DND-41 (cell line): ENCODE measurements at regions not wholly inside any gene's neighbourhood (a gene's known extent, or its start where the extent isn't known, plus 50 kb on each side); places are given as distances from the start of the nearest gene placed in this dataset.

Experiments used
- ATAC-seq: fragments of 200-7000 bp; cut with Tn5 transposase; 3 replicates; pipeline ENCODE4 v1.9.1; 2021; ENCODE audit warnings: low read depth; ENCODE audit not compliant: insufficient read depth
- DNase-seq: peaks from one replicate; pipeline ENCODE4 v3.0.0-alpha.2; 2020
- H2AFZ ChIP-seq: 2 replicates; pipeline ENCODE4 v1.6.0; 2012; ENCODE audit warnings: low read depth, low read length
- H3K27ac ChIP-seq: 2 replicates; pipeline ENCODE4 v1.5.1; 2012; ENCODE audit warnings: low read length, inconsistent platforms
- H3K27me3 ChIP-seq: fragments of 200-600 bp; sonication (generic); 2 replicates; pipeline ENCODE4 v1.6.0; 2012; ENCODE audit warnings: low read length, mild to moderate bottlenecking, inconsistent platforms; ENCODE audit not compliant: insufficient read depth, poor library complexity
- H3K36me3 ChIP-seq: 2 replicates; pipeline ENCODE4 v1.5.1; 2012; ENCODE audit warnings: low read length, inconsistent platforms; ENCODE audit not compliant: insufficient read depth
- H3K4me1 ChIP-seq: 2 replicates; pipeline ENCODE4 v1.5.1; 2012; ENCODE audit warnings: mild to moderate bottlenecking, low read length; ENCODE audit not compliant: insufficient read depth
- H3K4me2 ChIP-seq: 2 replicates; pipeline ENCODE4 v1.6.0; 2012; ENCODE audit warnings: mild to moderate bottlenecking, moderate library complexity, low read length, inconsistent platforms; ENCODE audit not compliant: insufficient read depth
- H3K4me3 ChIP-seq, 2 experiments: fragments of 200-600 bp in 1 of 2; shearing (Covaris generic) in 1 of 2; 2 replicates each; pipeline ENCODE4 v1.5.1; 2012 to 2016; ENCODE audit warnings: inconsistent platforms in 2 of 2, low read length in 2 of 2, mild to moderate bottlenecking in 2 of 2, low read depth in 1 of 2, moderate library complexity in 1 of 2
- H3K79me2 ChIP-seq: 2 replicates; pipeline ENCODE4 v1.6.0; 2012; ENCODE audit warnings: low read length, inconsistent platforms; ENCODE audit not compliant: insufficient read depth
- H3K9ac ChIP-seq: 2 replicates; pipeline ENCODE4 v1.6.0; 2012; ENCODE audit warnings: low read depth, mild to moderate bottlenecking, inconsistent platforms, low read length, moderate library complexity
- H3K9me3 ChIP-seq: 2 replicates; pipeline ENCODE4 v1.5.1; 2012; ENCODE audit warnings: low read length, moderate library complexity, mild to moderate bottlenecking, inconsistent platforms; ENCODE audit not compliant: insufficient read depth, severe bottlenecking
- H4K20me1 ChIP-seq: 2 replicates; pipeline ENCODE4 v1.6.0; 2012; ENCODE audit warnings: low read length; ENCODE audit not compliant: insufficient read depth
- CTCF ChIP-seq: IDR thresholded peaks from 2 replicates; pipeline ENCODE4 v1.5.1; 2012; ENCODE audit warnings: borderline replicate concordance, low read length, moderate library complexity, mild to moderate bottlenecking; ENCODE audit not compliant: poor library complexity, severe bottlenecking; ENCODE audit errors: extremely low read depth
- EZH2 ChIP-seq: IDR thresholded peaks from 3 replicates; pipeline ENCODE4 v1.6.1; 2012; ENCODE audit warnings: borderline replicate concordance, low read depth, mild to moderate bottlenecking, moderate library complexity, low read length, inconsistent platforms; ENCODE audit not compliant: severe bottlenecking

GRCh38 chr5:71891856-71892255, 172.8 kb downstream of the CARTPT start:
- Histone ChIP-seq H3K79me2 (no peaks in the 10 kb centered on the region), H3K4me1 (no peaks in the 10 kb centered on the region), H4K20me1 (no peaks in the 10 kb centered on the region), H2AFZ (no peak overlapping the region), H3K4me3 (no peak overlapping the region), H3K36me3 (no peaks in the 10 kb centered on the region), H3K27me3 (no peaks in the 10 kb centered on the region), H3K9ac (no peak overlapping the region), H3K4me2 (no peak overlapping the region), H3K27ac (no peak overlapping the region), H3K9me3 (no peaks in the 10 kb centered on the region)
- no peak for DNase-seq
- TF ChIP-seq CTCF, result no peak
- no peak for TF ChIP-seq EZH2
- no peak for ATAC-seq

GRCh38 chr5:71892641-71893365, 173.7 kb downstream of the CARTPT start:
- Histone ChIP-seq H3K4me3 (no peak overlapping the region), H3K9me3 (no peaks in the 10 kb centered on the region), H3K4me1 (no peaks in the 10 kb centered on the region), H4K20me1 (no peaks in the 10 kb centered on the region), H3K4me2 (no peak overlapping the region), H3K27me3 (no peaks in the 10 kb centered on the region), H2AFZ (no peak overlapping the region), H3K36me3 (no peaks in the 10 kb centered on the region), H3K27ac (no peak overlapping the region), H3K79me2 (no peaks in the 10 kb centered on the region), H3K9ac (no peak overlapping the region)
- ATAC-seq, result no peak
- TF ChIP-seq CTCF (no peak), EZH2 (no peak)
- DNase-seq, result no peak

- H3K27ac ChIP-seq, result no peak overlapping the region
- no peak overlapping the region for H3K9ac ChIP-seq
- no peak overlapping the region for H2AFZ ChIP-seq
- no peaks in the 10 kb centered on the region for H3K27me3 ChIP-seq
- no peak overlapping the region for H3K4me3 ChIP-seq
- H3K79me2 ChIP-seq, result no peaks in the 10 kb centered on the region
- H4K20me1 ChIP-seq, result no peaks in the 10 kb centered on the region
- H3K4me1 ChIP-seq, result no peaks in the 10 kb centered on the region
- no peaks in the 10 kb centered on the region for H3K36me3 ChIP-seq
- ATAC-seq (no peak), DNase-seq (no peak)
- no peaks in the 10 kb centered on the region for H3K9me3 ChIP-seq
- H3K4me2 ChIP-seq, result no peak overlapping the region
- TF ChIP-seq CTCF (no peak), EZH2 (no peak)
Observed at GRCh38 chr5:71893451-71893850, 174.4 kb downstream of the CARTPT start.

- Histone ChIP-seq H4K20me1 (no peaks in the 10 kb centered on the region), H3K9me3 (no peaks in the 10 kb centered on the region), H3K4me3 (no peak overlapping the region), H3K4me2 (no peak overlapping the region), H2AFZ (no peak overlapping the region), H3K27me3 (no peaks in the 10 kb centered on the region), H3K4me1 (no peaks in the 10 kb centered on the region), H3K36me3 (no peaks in the 10 kb centered on the region), H3K9ac (no peak overlapping the region), H3K79me2 (no peaks in the 10 kb centered on the region), H3K27ac (no peak overlapping the region)
- TF ChIP-seq EZH2 (no peak), CTCF (no peak)
- DNase-seq (no peak), ATAC-seq (no peak)
Observed at GRCh38 chr5:71894091-71894490, 175.0 kb downstream of the CARTPT start.
